ENCODE measurements at regions not wholly inside any gene's neighbourhood (a gene's known extent, or its start where the extent isn't known, plus 50 kb on each side); places are given as distances from the start of the nearest gene placed in this dataset.

GRCh38 chr7:54260941-54261371, 281.2 kb upstream of the VSTM2A start:
- TF ChIP-seq POLR2AphosphoS5 (IDR thresholded peaks at IDR 0.05) (no peak), CTCF (IDR thresholded peaks at IDR 0.05) (no peak), POLR2A (IDR thresholded peaks at IDR 0.05) (no peak), EP300 (IDR thresholded peaks at IDR 0.05) (no peak)
